ENCODE measurements at regions not wholly inside any gene's neighbourhood (a gene's known extent, or its start where the extent isn't known, plus 50 kb on each side); places are given as distances from the start of the nearest gene placed in this dataset.

DNA sequence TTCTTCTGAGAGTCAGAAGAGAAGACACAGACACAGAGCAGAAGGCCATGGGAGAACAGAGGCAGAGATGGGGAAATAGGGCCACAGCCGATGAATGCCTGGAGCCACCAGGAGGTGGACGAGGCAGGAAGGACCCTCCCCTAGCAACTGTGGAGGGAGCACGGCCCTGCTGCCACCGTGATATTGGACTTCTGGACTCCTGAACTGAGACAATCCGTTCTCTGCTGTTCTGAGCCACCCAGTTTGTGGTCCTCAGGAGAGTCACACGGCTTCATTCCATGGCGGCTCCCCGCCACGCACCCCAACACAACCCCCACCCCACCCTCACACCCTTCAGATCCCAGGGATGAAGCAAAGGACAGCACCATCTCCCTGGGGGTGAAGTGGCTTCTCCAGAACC, 338.1 kb downstream of the CTTN start:
- ChIA-PET POLR2A (no interaction called here), CTCF (no interaction called here)
- Histone ChIP-seq H3K27ac (ENCODE audit: low read depth in 2 of 2, low read length in 1 of 2) (no peak overlapping the region), H3K36me3 (replicated peaks in 1 of 2; ENCODE audit: control insufficient read depth in 1 of 2, insufficient read depth in 2 of 2, low read length in 1 of 2) (no peaks in the 10 kb centered on the region), H3F3A (replicated peaks; ENCODE audit: insufficient read depth) (no peaks in the 10 kb centered on the region), H2AFZ (ENCODE audit: low read depth) (no peak overlapping the region), H3K27me3 (ENCODE audit: insufficient read depth) (no peaks in the 10 kb centered on the region), H3K9me2 (no peaks in the 10 kb centered on the region), H3K4me3 (ENCODE audit: low read depth in 2 of 2, low read length in 1 of 2) (no peak overlapping the region), H3K4me2 (no peak overlapping the region), H4K20me1 (ENCODE audit: insufficient read depth) (no peaks in the 10 kb centered on the region), H3K9me3 (no peaks in the 10 kb centered on the region), H3K4me1 (ENCODE audit: control insufficient read depth in 1 of 2, insufficient read depth in 2 of 2, low read depth in 1 of 2, low read length in 1 of 2) (no peaks in the 10 kb centered on the region), H3K79me2 (ENCODE audit: insufficient read depth) (no peaks in the 10 kb centered on the region), H3K9ac (no peak overlapping the region)
- no peak for DNase-seq
- 51% methylated on average over 6 of the region's 9 CpGs for WGBS (ENCODE audit: low lambda C conversion rate)
- TF ChIP-seq RFX5 (IDR thresholded peaks at IDR 0.05; ENCODE audit: low read length) (no peak), CHD2 (IDR thresholded peaks at IDR 0.05; ENCODE audit: low read length, partially characterized antibody) (no peak), MEF2A (IDR thresholded peaks at IDR 0.05; ENCODE audit: borderline replicate concordance, low read depth) (no peak), TAF1 (IDR thresholded peaks at IDR 0.05; ENCODE audit: borderline replicate concordance, low read depth, low read length) (no peak), FOXJ3 (CRISPR knock-in tag; IDR thresholded peaks at IDR 0.05) (no peak), RCOR1 (IDR thresholded peaks at IDR 0.05; ENCODE audit: low read length) (no peak), NRF1 (IDR thresholded peaks at IDR 0.05; ENCODE audit: low read depth, low read length) (no peak), EP300 (IDR thresholded peaks at IDR 0.05; ENCODE audit: borderline replicate concordance in 1 of 2, low read depth in 1 of 2, low read length in 1 of 2) (no peak), EZH2phosphoT487 (IDR thresholded peaks at IDR 0.05; ENCODE audit: borderline replicate concordance, low read depth) (no peak), POLR2AphosphoS5 (IDR thresholded peaks at IDR 0.05; ENCODE audit: low read depth, low read length) (no peak)
- TF ChIP-seq, protein P1, sequence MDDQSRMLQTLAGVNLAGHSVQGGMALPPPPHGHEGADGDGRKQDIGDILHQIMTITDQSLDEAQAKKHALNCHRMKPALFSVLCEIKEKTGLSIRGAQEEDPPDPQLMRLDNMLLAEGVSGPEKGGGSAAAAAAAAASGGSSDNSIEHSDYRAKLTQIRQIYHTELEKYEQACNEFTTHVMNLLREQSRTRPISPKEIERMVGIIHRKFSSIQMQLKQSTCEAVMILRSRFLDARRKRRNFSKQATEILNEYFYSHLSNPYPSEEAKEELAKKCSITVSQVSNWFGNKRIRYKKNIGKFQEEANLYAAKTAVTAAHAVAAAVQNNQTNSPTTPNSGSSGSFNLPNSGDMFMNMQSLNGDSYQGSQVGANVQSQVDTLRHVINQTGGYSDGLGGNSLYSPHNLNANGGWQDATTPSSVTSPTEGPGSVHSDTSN (IDR thresholded peaks at IDR 0.05), result no peak
- TF ChIP-seq, protein P2, sequence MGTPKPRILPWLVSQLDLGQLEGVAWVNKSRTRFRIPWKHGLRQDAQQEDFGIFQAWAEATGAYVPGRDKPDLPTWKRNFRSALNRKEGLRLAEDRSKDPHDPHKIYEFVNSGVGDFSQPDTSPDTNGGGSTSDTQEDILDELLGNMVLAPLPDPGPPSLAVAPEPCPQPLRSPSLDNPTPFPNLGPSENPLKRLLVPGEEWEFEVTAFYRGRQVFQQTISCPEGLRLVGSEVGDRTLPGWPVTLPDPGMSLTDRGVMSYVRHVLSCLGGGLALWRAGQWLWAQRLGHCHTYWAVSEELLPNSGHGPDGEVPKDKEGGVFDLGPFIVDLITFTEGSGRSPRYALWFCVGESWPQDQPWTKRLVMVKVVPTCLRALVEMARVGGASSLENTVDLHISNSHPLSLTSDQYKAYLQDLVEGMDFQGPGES (IDR thresholded peaks at IDR 0.05; ENCODE audit: low read depth, low read length), result no peak

DNA sequence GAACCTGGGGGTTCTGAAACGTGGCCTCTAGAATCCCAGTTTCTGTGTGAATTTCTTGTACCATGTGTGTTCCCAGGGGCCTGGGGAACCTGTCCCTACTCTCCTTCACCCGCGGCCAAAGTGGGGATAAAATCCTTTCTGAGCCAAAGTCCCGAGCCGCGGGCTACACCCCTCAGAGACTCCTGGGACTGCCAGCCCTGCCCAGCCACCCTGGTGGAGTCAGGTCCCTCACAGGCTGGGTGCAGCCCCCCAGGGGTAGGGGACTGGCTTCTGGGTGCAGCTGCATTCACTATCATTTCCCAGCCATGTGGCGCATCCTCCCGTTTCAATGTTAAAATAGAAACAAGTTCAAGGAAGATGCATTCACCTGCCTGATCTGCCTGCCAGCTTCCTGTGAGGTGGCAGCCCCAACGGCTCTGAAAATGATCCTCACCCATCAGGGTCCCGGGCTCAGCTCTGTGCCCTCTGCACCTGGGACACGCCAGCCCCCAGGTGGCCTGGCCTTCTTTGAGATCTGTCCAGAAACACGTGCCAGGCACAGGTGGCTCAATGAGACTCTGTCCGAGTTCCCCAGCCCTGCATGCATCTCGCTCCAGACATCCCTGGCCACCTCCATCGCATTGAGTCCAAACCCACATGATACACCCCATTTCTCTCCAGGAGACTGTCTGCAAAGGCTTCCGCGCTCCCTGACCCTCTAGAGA, 338.8 kb downstream of the CTTN start:
- POLR2A ChIA-PET, result no interaction called here
- DNase-seq, result no peak
- H3K4me3 ChIP-seq (ENCODE audit: low read depth in 2 of 2, low read length in 1 of 2), result no peak overlapping the region

More for the DNA sequence above, 338.8 kb downstream of the CTTN start:
- H3F3A ChIP-seq (replicated peaks; ENCODE audit: insufficient read depth), result no peaks in the 10 kb centered on the region
- CTCF ChIA-PET, result no interaction called here
- H3K9me2 ChIP-seq, result no peaks in the 10 kb centered on the region
- no peaks in the 10 kb centered on the region for H3K36me3 ChIP-seq (replicated peaks in 1 of 2; ENCODE audit: control insufficient read depth in 1 of 2, insufficient read depth in 2 of 2, low read length in 1 of 2)
- H4K20me1 ChIP-seq (ENCODE audit: insufficient read depth), result no peaks in the 10 kb centered on the region
- H3K4me2 ChIP-seq, result no peak overlapping the region
- no peaks in the 10 kb centered on the region; a peak in 1 of 4 replicates for H3K4me1 ChIP-seq (ENCODE audit: control insufficient read depth in 1 of 2, insufficient read depth in 2 of 2, low read depth in 1 of 2, low read length in 1 of 2)
- TF ChIP-seq NFIC (IDR thresholded peaks at IDR 0.05; ENCODE audit: borderline replicate concordance) (no peak), TEAD4 (IDR thresholded peaks at IDR 0.05; ENCODE audit: borderline replicate concordance, insufficient read depth) (no peak), RFX5 (IDR thresholded peaks at IDR 0.05; ENCODE audit: low read length) (no peak)
- TF ChIP-seq, protein P3, sequence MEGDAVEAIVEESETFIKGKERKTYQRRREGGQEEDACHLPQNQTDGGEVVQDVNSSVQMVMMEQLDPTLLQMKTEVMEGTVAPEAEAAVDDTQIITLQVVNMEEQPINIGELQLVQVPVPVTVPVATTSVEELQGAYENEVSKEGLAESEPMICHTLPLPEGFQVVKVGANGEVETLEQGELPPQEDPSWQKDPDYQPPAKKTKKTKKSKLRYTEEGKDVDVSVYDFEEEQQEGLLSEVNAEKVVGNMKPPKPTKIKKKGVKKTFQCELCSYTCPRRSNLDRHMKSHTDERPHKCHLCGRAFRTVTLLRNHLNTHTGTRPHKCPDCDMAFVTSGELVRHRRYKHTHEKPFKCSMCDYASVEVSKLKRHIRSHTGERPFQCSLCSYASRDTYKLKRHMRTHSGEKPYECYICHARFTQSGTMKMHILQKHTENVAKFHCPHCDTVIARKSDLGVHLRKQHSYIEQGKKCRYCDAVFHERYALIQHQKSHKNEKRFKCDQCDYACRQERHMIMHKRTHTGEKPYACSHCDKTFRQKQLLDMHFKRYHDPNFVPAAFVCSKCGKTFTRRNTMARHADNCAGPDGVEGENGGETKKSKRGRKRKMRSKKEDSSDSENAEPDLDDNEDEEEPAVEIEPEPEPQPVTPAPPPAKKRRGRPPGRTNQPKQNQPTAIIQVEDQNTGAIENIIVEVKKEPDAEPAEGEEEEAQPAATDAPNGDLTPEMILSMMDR (IDR thresholded peaks at IDR 0.05), result no peak
- TF ChIP-seq, protein P4, sequence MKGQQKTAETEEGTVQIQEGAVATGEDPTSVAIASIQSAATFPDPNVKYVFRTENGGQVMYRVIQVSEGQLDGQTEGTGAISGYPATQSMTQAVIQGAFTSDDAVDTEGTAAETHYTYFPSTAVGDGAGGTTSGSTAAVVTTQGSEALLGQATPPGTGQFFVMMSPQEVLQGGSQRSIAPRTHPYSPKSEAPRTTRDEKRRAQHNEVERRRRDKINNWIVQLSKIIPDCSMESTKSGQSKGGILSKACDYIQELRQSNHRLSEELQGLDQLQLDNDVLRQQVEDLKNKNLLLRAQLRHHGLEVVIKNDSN (IDR thresholded peaks at IDR 0.05; ENCODE audit: borderline replicate concordance, low read depth), result no peak
- H3K79me2 ChIP-seq (ENCODE audit: insufficient read depth), result no peaks in the 10 kb centered on the region
- no peaks in the 10 kb centered on the region for H3K9me3 ChIP-seq
- no peaks in the 10 kb centered on the region for H3K27me3 ChIP-seq (ENCODE audit: insufficient read depth)
- no peak overlapping the region for H2AFZ ChIP-seq (ENCODE audit: low read depth)
- H3K27ac ChIP-seq (ENCODE audit: low read depth in 2 of 2, low read length in 1 of 2), result no peak overlapping the region
- H3K9ac ChIP-seq, result no peak overlapping the region
- whole genome bisulfite sequencing (ENCODE audit: low lambda C conversion rate), result 62% methylated on average over 16 of the region's 17 CpGs

All from SK-N-SH (cell line).